ENCODE measurements at regions not wholly inside any gene's neighbourhood (a gene's known extent, or its start where the extent isn't known, plus 50 kb on each side); places are given as distances from the start of the nearest gene placed in this dataset.

- H4K20me1 ChIP-seq (ENCODE audit: insufficient read depth) = no peaks in the 10 kb centered on the region
- H3K27me3 ChIP-seq (ENCODE audit: insufficient read depth, low read depth) = no peaks in the 10 kb centered on the region
- H3F3A ChIP-seq (ENCODE audit: insufficient read depth, low read depth) = peaks cover 10% of the 10 kb centered on the region; the same call in 1 of the 2 replicates
- TSS peak; percentile 21 for BruUV-seq (replicated peaks)
- H3K4me2 ChIP-seq = peak overlapping the region; percentile 66
- H3K4me3 ChIP-seq = peak overlapping the region; percentile 21; the same call in 1 of the 2 replicates
- no peaks in the 10 kb centered on the region for H3K36me3 ChIP-seq (ENCODE audit: low read depth)
- TF ChIP-seq EZH2 (IDR thresholded peaks at IDR 0.05; ENCODE audit: low read depth) (no peak), CTCF (conservative IDR thresholded peaks at IDR 0.05) (no peak)
- no peaks in the 10 kb centered on the region for H3K79me2 ChIP-seq (ENCODE audit: low read depth)
- no peak for DNase-seq
- ChIA-PET CTCF (interaction anchor here (0.7 to 1.5 kb wide), 12 partner anchors 13 to 1367 kb away, joined by 3 to 13 read pairs (median 6); partner anchors contain the start of gene MBNL2), POLR2A (ENCODE audit: unreplicated experiment) (interaction anchor here (0.6 to 0.9 kb wide), 3 partner anchors 113 to 203 kb away, joined by 3 to 9 read pairs (median 4); partner anchors contain the start of gene MBNL2)
- H3K9me3 ChIP-seq (ENCODE audit: insufficient read depth, low read depth) = no peaks in the 10 kb centered on the region
- H3K27ac ChIP-seq = peak overlapping the region; percentile 35; the same call in 1 of the 2 replicates
- peaks cover 17% of the 10 kb centered on the region for H3K4me1 ChIP-seq (replicated peaks; ENCODE audit: insufficient read depth)
- intact Hi-C loops (cut with micrococcal nuclease; ENCODE audit: unreplicated experiment) = loop anchor here (1.0 kb wide), 2 partner anchors 78 to 85 kb away; no protein-coding TSS in a partner anchor
- H3K9me2 ChIP-seq (ENCODE audit: insufficient read depth) = no peaks in the 10 kb centered on the region
- H2AFZ ChIP-seq = no peak overlapping the region
These were observed 112.9 kb upstream of the MBNL2 start for GRCh38 chr13:97109256-97109655.

GRCh38 chr13:97109841-97110492, 112.2 kb upstream of the MBNL2 start:
- Histone ChIP-seq H3K4me3 (peak overlapping the region; percentile 21; the same call in 1 of the 2 replicates), H3K27ac (peak overlapping the region; percentile 35; the same call in 1 of the 2 replicates), H3K9me3 (ENCODE audit: insufficient read depth, low read depth) (no peaks in the 10 kb centered on the region), H3K4me1 (replicated peaks; ENCODE audit: insufficient read depth) (peaks cover 17% of the 10 kb centered on the region), H3K27me3 (ENCODE audit: insufficient read depth, low read depth) (no peaks in the 10 kb centered on the region), H3K4me2 (peak overlapping the region; percentile 66), H2AFZ (0 out of 2 replicates have a peak overlapping the region, but pooled peaks have one; percentile 33), H4K20me1 (ENCODE audit: insufficient read depth) (no peaks in the 10 kb centered on the region), H3F3A (ENCODE audit: insufficient read depth, low read depth) (peaks cover 10% of the 10 kb centered on the region; the same call in 1 of the 2 replicates), H3K79me2 (ENCODE audit: low read depth) (no peaks in the 10 kb centered on the region), H3K36me3 (ENCODE audit: low read depth) (no peaks in the 10 kb centered on the region), H3K9me2 (ENCODE audit: insufficient read depth) (no peaks in the 10 kb centered on the region)
- BruUV-seq (replicated peaks) = no TSS peak
- TF ChIP-seq CTCF (conservative IDR thresholded peaks at IDR 0.05) (peak; percentile 96), EZH2 (IDR thresholded peaks at IDR 0.05; ENCODE audit: low read depth) (no peak)
- ChIA-PET CTCF (interaction anchor here (0.7 to 1.5 kb wide), 12 partner anchors 13 to 235 kb away, joined by 3 to 13 read pairs (median 6); partner anchors contain the start of gene MBNL2), POLR2A (ENCODE audit: unreplicated experiment) (interaction anchor here (0.6 to 0.9 kb wide), 4 partner anchors 32 to 203 kb away, joined by 3 to 9 read pairs (median 5); partner anchors contain the start of gene MBNL2)
- intact Hi-C loops (cut with micrococcal nuclease; ENCODE audit: unreplicated experiment) = loop anchor here (1.0 to 2.0 kb wide), 7 partner anchors 33 to 249 kb away; no protein-coding TSS in a partner anchor
- peak; percentile 95 to 96 for DNase-seq

- no TSS peak for BruUV-seq (replicated peaks)
- ChIA-PET CTCF (interaction anchor here (0.6 to 1.3 kb wide), 3 partner anchors 86 to 234 kb away, joined by 3 read pairs; no protein-coding TSS in a partner anchor), POLR2A (ENCODE audit: unreplicated experiment) (interaction anchor here (0.6 kb wide), 1 partner anchor 53 kb away, joined by 3 read pairs; no protein-coding TSS in a partner anchor)
- no peak overlapping the region for H3K4me3 ChIP-seq
- H3K4me1 ChIP-seq (replicated peaks; ENCODE audit: insufficient read depth) = peaks cover 17% of the 10 kb centered on the region
- H3K4me2 ChIP-seq = no peak overlapping the region; the same call in 1 of the 2 replicates
- intact Hi-C loops (cut with micrococcal nuclease; ENCODE audit: unreplicated experiment) = loop anchor here (1.0 to 2.0 kb wide), 5 partner anchors 32 to 248 kb away; no protein-coding TSS in a partner anchor
- peaks cover 10% of the 10 kb centered on the region; the same call in 1 of the 2 replicates for H3F3A ChIP-seq (ENCODE audit: insufficient read depth, low read depth)
- H3K27me3 ChIP-seq (ENCODE audit: insufficient read depth, low read depth) = no peaks in the 10 kb centered on the region
- H3K9me2 ChIP-seq (ENCODE audit: insufficient read depth) = no peaks in the 10 kb centered on the region
- H4K20me1 ChIP-seq (ENCODE audit: insufficient read depth) = no peaks in the 10 kb centered on the region
- no peak overlapping the region for H3K27ac ChIP-seq
- H3K79me2 ChIP-seq (ENCODE audit: low read depth) = no peaks in the 10 kb centered on the region
- no peak for TF ChIP-seq CTCF (conservative IDR thresholded peaks at IDR 0.05)
- no peak for TF ChIP-seq EZH2 (IDR thresholded peaks at IDR 0.05; ENCODE audit: low read depth)
- H3K36me3 ChIP-seq (ENCODE audit: low read depth) = no peaks in the 10 kb centered on the region
- H2AFZ ChIP-seq = no peak overlapping the region
- no peaks in the 10 kb centered on the region for H3K9me3 ChIP-seq (ENCODE audit: insufficient read depth, low read depth)
- no peak for DNase-seq
These were observed 111.2 kb upstream of the MBNL2 start for GRCh38 chr13:97110936-97111335.

Data from PC-9 (cell line).